ENCODE measurements at regions not wholly inside any gene's neighbourhood (a gene's known extent, or its start where the extent isn't known, plus 50 kb on each side); places are given as distances from the start of the nearest gene placed in this dataset.

DNA sequence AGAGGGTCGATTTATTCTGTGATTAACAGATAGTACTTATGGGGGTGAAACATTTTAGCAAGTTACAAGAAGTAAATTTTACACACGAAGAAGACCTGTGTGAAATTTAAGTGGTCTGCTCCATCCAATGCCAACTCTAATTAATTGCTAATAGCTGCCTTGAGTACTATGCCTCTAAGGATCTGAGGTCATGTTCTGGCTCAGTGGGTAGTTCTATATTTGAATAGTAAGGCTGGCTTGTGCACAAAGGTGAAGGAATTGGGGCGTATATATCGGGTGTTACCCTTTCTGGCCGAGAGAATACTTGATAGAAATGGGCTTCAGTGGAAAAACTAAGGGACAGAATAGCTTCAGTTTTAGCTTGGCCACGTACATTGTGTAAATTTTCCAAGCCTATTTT lies 345.2 kb upstream of the ANKRD30A start (continued):
- TF ChIP-seq, protein P1, sequence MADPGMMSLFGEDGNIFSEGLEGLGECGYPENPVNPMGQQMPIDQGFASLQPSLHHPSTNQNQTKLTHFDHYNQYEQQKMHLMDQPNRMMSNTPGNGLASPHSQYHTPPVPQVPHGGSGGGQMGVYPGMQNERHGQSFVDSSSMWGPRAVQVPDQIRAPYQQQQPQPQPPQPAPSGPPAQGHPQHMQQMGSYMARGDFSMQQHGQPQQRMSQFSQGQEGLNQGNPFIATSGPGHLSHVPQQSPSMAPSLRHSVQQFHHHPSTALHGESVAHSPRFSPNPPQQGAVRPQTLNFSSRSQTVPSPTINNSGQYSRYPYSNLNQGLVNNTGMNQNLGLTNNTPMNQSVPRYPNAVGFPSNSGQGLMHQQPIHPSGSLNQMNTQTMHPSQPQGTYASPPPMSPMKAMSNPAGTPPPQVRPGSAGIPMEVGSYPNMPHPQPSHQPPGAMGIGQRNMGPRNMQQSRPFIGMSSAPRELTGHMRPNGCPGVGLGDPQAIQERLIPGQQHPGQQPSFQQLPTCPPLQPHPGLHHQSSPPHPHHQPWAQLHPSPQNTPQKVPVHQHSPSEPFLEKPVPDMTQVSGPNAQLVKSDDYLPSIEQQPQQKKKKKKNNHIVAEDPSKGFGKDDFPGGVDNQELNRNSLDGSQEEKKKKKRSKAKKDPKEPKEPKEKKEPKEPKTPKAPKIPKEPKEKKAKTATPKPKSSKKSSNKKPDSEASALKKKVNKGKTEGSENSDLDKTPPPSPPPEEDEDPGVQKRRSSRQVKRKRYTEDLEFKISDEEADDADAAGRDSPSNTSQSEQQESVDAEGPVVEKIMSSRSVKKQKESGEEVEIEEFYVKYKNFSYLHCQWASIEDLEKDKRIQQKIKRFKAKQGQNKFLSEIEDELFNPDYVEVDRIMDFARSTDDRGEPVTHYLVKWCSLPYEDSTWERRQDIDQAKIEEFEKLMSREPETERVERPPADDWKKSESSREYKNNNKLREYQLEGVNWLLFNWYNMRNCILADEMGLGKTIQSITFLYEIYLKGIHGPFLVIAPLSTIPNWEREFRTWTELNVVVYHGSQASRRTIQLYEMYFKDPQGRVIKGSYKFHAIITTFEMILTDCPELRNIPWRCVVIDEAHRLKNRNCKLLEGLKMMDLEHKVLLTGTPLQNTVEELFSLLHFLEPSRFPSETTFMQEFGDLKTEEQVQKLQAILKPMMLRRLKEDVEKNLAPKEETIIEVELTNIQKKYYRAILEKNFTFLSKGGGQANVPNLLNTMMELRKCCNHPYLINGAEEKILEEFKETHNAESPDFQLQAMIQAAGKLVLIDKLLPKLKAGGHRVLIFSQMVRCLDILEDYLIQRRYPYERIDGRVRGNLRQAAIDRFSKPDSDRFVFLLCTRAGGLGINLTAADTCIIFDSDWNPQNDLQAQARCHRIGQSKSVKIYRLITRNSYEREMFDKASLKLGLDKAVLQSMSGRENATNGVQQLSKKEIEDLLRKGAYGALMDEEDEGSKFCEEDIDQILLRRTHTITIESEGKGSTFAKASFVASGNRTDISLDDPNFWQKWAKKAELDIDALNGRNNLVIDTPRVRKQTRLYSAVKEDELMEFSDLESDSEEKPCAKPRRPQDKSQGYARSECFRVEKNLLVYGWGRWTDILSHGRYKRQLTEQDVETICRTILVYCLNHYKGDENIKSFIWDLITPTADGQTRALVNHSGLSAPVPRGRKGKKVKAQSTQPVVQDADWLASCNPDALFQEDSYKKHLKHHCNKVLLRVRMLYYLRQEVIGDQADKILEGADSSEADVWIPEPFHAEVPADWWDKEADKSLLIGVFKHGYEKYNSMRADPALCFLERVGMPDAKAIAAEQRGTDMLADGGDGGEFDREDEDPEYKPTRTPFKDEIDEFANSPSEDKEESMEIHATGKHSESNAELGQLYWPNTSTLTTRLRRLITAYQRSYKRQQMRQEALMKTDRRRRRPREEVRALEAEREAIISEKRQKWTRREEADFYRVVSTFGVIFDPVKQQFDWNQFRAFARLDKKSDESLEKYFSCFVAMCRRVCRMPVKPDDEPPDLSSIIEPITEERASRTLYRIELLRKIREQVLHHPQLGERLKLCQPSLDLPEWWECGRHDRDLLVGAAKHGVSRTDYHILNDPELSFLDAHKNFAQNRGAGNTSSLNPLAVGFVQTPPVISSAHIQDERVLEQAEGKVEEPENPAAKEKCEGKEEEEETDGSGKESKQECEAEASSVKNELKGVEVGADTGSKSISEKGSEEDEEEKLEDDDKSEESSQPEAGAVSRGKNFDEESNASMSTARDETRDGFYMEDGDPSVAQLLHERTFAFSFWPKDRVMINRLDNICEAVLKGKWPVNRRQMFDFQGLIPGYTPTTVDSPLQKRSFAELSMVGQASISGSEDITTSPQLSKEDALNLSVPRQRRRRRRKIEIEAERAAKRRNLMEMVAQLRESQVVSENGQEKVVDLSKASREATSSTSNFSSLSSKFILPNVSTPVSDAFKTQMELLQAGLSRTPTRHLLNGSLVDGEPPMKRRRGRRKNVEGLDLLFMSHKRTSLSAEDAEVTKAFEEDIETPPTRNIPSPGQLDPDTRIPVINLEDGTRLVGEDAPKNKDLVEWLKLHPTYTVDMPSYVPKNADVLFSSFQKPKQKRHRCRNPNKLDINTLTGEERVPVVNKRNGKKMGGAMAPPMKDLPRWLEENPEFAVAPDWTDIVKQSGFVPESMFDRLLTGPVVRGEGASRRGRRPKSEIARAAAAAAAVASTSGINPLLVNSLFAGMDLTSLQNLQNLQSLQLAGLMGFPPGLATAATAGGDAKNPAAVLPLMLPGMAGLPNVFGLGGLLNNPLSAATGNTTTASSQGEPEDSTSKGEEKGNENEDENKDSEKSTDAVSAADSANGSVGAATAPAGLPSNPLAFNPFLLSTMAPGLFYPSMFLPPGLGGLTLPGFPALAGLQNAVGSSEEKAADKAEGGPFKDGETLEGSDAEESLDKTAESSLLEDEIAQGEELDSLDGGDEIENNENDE (IDR thresholded peaks at IDR 0.05; ENCODE audit: insufficient replicate concordance, low read length) = no peak
- TF ChIP-seq CHD1 (IDR thresholded peaks at IDR 0.05; ENCODE audit: low read depth, low read length) (no peak), CEBPB (IDR thresholded peaks at IDR 0.05; ENCODE audit: low read depth, low read length) (no peak), SP1 (IDR thresholded peaks at IDR 0.05; ENCODE audit: low read depth, low read length) (no peak), POU5F1 (IDR thresholded peaks at IDR 0.05; ENCODE audit: low read depth, low read length) (no peak), NRF1 (IDR thresholded peaks at IDR 0.05; ENCODE audit: low read depth, low read length) (no peak), YY1 (IDR thresholded peaks at IDR 0.05; ENCODE audit: low read depth, low read length) (no peak), RNF2 (IDR thresholded peaks at IDR 0.05; ENCODE audit: borderline replicate concordance, low read depth, low read length, missing control alignments, poor library complexity, severe bottlenecking) (no peak)
- TF ChIP-seq, protein P2, sequence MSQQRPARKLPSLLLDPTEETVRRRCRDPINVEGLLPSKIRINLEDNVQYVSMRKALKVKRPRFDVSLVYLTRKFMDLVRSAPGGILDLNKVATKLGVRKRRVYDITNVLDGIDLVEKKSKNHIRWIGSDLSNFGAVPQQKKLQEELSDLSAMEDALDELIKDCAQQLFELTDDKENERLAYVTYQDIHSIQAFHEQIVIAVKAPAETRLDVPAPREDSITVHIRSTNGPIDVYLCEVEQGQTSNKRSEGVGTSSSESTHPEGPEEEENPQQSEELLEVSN (IDR thresholded peaks at IDR 0.05) = no peak
